Panc1 (cell line): ENCODE measurements at regions not wholly inside any gene's neighbourhood (a gene's known extent, or its start where the extent isn't known, plus 50 kb on each side); places are given as distances from the start of the nearest gene placed in this dataset.

Source experiments
- CTCF ChIP-seq: fragments of 450-650 bp; IDR thresholded peaks from 2 replicates; pipeline ENCODE4 v1.5.1; 2017; ENCODE audit warnings: mild to moderate bottlenecking
- POLR2AphosphoS5 ChIP-seq: IDR thresholded peaks from 2 replicates; pipeline ENCODE4 v1.6.1; 2012; ENCODE audit warnings: mild to moderate bottlenecking, low read depth, low read length, moderate library complexity

DNA sequence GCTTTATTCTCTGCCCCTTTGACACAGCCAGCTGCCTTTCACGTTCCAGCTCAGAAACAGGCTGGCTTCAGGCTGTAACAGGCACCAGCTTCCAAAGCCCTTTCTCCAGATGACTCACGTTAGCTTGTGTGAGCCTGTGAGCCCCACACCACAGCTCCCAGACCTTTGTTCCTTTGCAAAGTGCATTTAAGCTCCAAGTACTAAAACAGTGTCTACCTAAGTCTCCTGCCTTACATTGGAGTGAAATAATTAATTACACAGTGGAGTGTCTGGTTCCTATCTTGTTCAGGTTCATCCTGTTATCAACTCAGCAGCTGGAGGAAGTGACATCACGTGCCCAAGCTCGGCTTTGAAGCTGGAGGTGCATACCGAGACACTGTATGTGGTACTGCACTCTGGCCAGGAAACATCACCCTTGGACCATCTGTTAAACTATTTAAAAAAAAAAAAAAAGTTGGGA, 475.8 kb downstream of the FOXO1 start:
- TF ChIP-seq CTCF (no peak), POLR2AphosphoS5 (no peak)
